HG03139 (cell line): ENCODE measurements at regions not wholly inside any gene's neighbourhood (a gene's known extent, or its start where the extent isn't known, plus 50 kb on each side); places are given as distances from the start of the nearest gene placed in this dataset.
"Not testable (repeated sequence)": the region's sequence is repeated elsewhere in the genome, so short reads cannot be mapped to it uniquely, and the experiment has no call there.

Experiments
- ATAC-seq: cut with Tn5 transposase; IDR thresholded peaks from one replicate; pipeline ENCODE4 v1.9.1; 2021; ENCODE audit not compliant: unreplicated experiment

DNA sequence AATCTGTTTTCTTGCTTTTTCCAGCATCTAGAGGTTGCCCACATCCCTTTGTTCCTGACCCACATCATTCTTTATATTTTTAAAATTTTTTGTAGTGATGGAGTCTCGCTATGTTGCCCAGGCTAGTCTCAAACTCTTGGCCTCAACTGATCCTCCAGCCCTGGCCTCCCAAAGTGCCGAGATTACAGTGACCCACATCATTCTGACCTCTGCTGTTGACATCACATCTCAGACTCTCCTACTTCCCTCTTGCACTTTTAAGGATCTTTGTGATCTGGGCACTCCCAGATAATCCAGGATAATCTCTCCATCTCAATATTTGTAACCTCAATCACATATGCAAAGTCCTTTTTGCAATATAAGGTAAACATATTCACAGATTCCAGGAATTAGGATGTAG is 266.6 kb downstream of the MEX3B start:
- no peak for ATAC-seq

DNA sequence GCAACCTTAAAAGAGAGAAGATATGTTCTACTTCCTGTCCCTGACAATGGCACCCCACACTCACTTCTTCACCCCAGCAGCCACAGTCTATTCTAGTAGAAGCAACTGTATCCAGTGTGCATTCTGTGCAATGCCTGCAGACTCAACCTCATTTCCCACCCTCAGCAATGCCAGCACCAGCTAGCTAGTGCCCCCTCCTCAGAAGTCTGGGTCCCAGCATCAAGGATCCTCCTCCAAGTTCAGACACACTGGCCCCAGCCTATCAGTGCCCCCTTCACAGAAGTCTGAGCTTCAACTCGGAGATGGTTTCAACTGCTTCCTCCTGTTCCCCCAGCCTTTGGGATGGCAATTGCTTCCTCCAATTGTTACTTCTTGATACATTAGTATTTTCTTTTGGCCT is 268.3 kb downstream of the MEX3B start:
- no peak for ATAC-seq

- no peak for ATAC-seq
Observed at GRCh38 chr15:81776976-81777375, 268.8 kb downstream of the MEX3B start.

GRCh38 chr15:81775779-81776178 is 270.0 kb downstream of the MEX3B start:
- ATAC-seq = not testable (repeated sequence)

- no peak for ATAC-seq
Observed at GRCh38 chr15:81774309-81774708, 271.5 kb downstream of the MEX3B start.

- no peak for ATAC-seq
Observed at GRCh38 chr15:81768773-81769172, 277.0 kb downstream of the MEX3B start.

DNA sequence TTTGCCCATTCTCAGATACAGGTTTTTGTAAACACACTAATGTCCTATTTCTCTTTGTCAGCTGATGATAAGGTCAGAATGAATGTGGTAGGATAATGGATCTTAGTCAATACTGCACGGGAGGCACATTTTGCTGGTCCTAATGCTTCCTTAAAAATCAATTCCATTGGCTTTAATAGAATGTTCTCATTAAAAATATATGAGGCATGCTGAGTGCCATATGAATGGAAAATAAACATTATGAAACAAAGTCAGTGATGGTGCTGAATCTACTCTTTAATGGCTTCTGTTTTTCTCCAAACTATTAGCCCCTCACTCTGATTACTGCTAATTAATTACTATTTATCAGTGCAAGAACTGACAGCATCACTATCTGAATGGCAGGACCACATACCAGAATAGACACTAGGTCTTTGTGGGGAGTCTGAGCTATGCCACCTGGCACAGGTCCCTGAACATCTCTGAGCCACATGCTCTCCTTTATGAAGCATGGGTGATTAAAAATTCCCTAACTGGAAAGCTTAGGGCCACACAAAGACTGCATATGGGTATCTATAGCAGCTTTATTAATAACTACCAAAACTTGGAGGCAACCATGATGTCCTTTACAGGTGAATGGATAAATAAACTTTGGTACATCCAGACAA is 278.9 kb downstream of the MEX3B start:
- no peak for ATAC-seq

- no peak for ATAC-seq
Observed at GRCh38 chr15:81765816-81766215, 280.0 kb downstream of the MEX3B start.

DNA sequence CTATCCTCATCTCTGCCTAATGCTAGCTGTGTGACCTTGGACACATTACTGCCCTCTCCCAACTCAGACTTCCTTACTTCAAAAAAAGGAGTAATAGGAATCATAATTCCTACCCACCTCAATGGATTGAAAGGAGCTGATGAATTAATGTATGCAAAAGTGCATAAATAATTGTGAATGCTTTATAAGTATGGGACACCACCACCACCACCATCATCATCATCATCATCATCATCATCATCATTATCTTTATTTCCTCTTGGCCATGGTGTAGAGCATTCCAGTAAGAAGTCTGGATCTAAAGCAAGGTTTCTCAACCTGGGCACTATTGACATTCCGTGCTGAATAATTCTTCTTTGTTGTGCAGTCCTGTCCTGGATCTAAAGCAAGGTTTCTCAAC is 282.5 kb downstream of the MEX3B start:
- no peak for ATAC-seq

DNA sequence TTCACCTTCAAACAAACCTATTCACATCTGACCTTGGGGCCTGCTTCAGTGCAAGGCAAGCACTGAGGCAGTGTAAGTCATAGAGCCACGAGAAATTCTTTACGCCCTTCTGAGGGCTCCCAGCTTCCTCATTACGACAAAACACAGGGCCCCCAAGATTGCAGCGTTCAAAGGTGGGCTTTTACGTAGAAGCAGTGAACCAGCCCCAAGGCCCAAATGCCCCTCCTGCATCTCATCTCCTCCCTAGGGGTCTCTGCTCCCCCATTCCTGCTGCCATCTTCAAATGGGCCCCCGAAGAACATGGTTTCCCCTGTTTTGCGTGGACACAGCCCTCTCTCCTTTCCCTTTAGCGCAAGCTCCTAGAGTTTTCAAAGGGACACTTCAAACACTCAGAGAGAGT is 285.1 kb downstream of the MEX3B start:
- ATAC-seq = no peak

- no peak for ATAC-seq
Observed at GRCh38 chr15:81758818-81759284, 287.0 kb downstream of the MEX3B start.

DNA sequence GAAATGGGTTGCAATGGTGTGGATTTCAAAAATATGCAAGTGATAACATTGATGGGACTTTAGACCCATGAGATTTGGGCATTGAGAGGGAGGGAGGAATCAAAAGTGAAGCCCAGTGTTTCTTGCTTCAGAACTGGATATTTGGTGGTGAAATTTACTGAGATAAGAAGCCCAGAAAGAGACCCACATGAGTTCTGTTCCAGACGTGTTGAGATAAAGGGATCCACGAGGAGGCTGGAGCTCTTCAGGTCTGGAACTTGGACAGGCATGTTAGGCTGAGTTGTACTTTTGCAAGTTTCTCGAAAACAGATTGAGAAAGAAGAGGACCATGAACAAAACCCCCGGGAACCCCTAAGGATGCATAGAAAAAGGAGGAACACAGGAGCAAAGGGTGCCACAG is 290.2 kb downstream of the MEX3B start:
- ATAC-seq = no peak

GRCh38 chr15:81754078-81754477 is 291.7 kb downstream of the MEX3B start:
- ATAC-seq = no peak

DNA sequence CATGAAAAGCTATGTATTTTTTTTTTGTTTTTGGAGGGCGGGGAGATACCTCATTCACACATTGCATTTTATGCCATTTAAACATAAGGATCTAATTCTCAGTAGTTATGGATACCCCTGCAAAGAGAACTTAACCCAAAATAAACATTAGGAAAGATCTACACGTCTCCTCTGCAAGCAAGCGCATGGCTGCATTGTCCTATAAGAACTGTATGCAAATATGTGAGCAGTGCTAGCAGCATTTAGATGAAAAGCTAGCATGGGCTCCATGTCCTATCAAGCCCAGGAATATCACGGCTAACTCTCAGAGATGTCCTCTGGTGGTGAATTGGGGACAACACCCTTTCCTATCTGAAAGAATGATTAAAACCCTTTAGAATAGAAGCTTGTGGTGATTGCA is 292.8 kb downstream of the MEX3B start:
- no peak for ATAC-seq

DNA sequence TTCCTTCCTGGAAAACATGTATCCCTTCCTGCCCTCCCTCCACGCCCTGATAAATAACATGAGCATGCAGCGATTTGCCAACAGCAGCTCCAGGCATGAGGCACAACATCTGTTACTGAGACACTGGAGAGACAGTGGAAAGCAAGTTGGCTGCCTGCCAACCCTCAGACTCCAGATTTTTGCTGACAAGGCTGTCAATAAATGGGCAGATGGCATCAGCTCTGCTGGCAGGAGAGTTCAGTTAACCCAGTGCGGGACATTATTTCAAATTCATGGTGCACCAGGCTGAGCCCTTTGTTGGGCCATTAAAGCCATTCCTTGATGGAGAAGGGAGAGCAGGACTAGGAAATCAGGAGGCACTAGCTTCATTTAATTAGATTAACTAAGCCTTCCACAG is 293.3 kb downstream of the MEX3B start:
- ATAC-seq = no peak

DNA sequence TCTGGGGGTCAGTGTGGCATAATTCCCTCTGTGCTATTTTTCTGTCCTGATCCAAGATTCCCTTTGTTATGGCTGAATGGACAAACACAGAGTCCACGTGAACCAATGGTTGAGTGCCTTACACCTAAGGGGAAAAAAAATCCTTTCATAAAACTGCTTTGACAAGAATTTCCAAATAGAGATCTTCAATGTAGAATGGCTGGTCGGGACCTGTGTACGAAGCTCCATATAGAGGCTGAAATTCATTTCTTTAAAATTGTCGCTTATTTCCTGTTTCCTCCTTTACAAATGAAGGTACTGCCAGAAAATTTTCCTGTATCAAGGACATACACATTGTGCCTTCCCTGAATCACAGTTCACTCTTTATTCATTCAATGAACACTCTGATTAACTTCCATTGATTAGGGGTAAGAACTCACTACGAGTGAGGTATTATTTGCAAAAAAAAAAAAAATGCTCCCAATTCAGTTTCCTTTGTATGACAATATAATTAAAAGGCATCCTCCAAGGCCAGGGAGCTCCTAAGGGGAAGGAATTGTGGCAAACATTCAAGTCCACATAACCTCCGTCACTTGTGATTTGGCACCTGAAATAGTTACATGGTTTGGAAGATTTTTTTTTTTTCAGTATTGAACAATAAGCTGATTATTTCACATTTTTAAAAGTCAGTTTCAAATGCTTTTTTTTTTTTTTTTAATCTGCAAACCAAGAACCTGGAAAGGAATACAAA is 293.8 kb downstream of the MEX3B start:
- ATAC-seq = no peak

- no peak for ATAC-seq
Observed at GRCh38 chr15:81751256-81751655, 294.6 kb downstream of the MEX3B start.

GRCh38 chr15:81749716-81750375 is 296.0 kb downstream of the MEX3B start:
- ATAC-seq = no peak

DNA sequence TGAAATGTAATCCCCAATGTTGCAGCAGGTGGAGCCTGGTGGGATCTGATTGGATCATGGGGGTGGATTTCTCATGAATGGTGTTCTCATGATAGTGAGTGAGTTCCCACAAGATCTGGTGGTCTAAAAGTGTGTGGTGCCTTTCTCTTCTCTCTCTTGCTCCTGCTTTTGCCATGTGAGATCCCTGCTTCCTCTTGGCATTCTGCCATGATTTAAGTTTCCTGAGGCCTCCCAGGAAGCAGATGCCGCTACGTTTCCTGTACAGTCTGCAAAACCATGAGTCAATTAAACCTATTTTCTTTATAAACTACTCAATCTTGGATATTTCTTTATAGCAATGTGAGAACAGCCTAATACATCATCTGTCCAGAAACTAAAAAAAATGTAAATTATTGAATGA is 298.3 kb downstream of the MEX3B start:
- no peak for ATAC-seq

DNA sequence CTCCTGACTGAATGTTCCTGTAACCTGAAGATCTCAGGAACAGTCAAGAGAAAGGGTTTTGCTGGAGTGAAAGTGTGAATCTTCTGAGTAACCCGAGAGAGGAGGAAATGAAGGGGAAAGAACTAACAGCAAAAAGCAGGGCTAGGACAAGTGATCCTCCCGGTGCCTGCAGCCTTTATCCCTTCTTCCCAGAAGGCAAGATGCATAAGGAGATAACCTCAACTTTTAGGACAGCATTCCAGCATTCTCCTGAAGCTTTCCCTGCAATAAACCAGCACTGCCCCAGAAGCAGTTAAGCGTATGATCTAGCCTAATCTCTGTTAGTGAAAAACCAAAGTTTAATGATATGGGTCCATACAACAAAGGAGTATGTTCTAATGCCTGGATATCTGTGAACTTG is 298.8 kb downstream of the MEX3B start:
- no peak for ATAC-seq

- no peak for ATAC-seq
Observed at GRCh38 chr15:81744364-81744763, 301.5 kb downstream of the MEX3B start.

DNA sequence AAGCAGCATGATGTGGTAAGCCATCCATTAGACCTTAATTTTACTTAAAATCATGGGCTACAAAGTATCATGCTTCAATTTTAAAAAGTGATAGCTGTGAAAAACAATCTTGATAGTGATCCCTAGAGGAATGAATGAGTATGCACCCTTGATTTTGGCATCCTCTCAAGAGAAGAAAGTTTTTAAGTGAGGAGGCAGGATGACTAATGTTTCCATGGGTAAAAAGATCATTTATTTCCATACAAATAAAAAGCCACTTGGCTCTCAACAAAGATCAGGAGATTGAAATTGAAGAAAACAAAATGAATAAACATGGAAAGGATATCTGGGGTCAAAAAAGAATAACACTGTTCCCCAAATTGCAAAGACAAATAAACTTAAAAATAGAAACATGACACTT is 305.4 kb downstream of the MEX3B start:
- ATAC-seq = no peak
